Esophagus muscularis mucosa (tissue), 4 donors: ENCODE measurements at regions not wholly inside any gene's neighbourhood (a gene's known extent, or its start where the extent isn't known, plus 50 kb on each side); places are given as distances from the start of the nearest gene placed in this dataset.

Experiments
- DNase-seq: peaks from one replicate; pipeline ENCODE4 v3.0.0-alpha.2; 2017; ENCODE audit errors: extremely low spot score
- H3K27ac ChIP-seq, 4 donors: fragments of 200-600 bp; sonication (generic); replicated peaks in 1 of 4; 1 replicate in 3 of 4; 2 replicates in 1 of 4; pipeline ENCODE4 v1.5.1; 2016 to 2019; ENCODE audit warnings: mild to moderate bottlenecking in 1 of 4
- H3K27me3 ChIP-seq, 4 donors: fragments of 200-600 bp; sonication (generic); one replicate each; pipeline versions ENCODE4 v1.5.1 to v1.6.0; 2016 to 2019
- H3K36me3 ChIP-seq, 4 donors: fragments of 200-600 bp; sonication (generic); one replicate each; pipeline ENCODE4 v1.5.1; 2016 to 2019
- H3K4me1 ChIP-seq, 4 donors: fragments of 200-600 bp; sonication (generic); one replicate each; pipeline ENCODE4 v1.5.1; 2016 to 2019
- H3K4me3 ChIP-seq, 4 donors: fragments of 200-600 bp; sonication (generic); 1 replicate in 2 of 4; 2 replicates in 2 of 4; pipeline ENCODE4 v1.5.1; 2016 to 2019; ENCODE audit warnings: mild to moderate bottlenecking in 4 of 4, moderate library complexity in 1 of 4
- H3K9me3 ChIP-seq, 4 donors: fragments of 200-600 bp; sonication (generic); 1 replicate in 3 of 4; 2 replicates in 1 of 4; pipeline ENCODE4 v1.5.1; 2016 to 2019
- EP300 ChIP-seq: sonication (generic); formaldehyde crosslinking; IDR thresholded peaks from one replicate; pipeline ENCODE4 v1.6.1; 2017; ENCODE audit warnings: antibody characterized with exemption
- POLR2A ChIP-seq: fragments of 450-650 bp; IDR thresholded peaks from one replicate; pipeline ENCODE4 v1.6.1; 2017; ENCODE audit warnings: antibody characterized with exemption, moderate library complexity, mild to moderate bottlenecking, low read depth
- POLR2AphosphoS5 ChIP-seq, 2 donors: sonication (generic); formaldehyde crosslinking; IDR thresholded peaks; one replicate each; pipeline ENCODE4 v1.6.1; 2017; ENCODE audit warnings: antibody characterized with exemption in 2 of 2
- WGBS: methylation state at CpG from one replicate; pipeline ENCODE4 v1.1.5; 2018; 5-methylcytosine and 5-hydroxymethylcytosine counted together
- intact Hi-C: fragments of 100-400 bp; cut with DNase I; formaldehyde crosslinking; loops from one replicate; pipeline ENCODE4 v1.15.1; 2023
- TF ChIP-seq, protein P1 (sequence below), 3 experiments: fragments of 200-600 bp in 2 of 3; fragments of 450-650 bp in 1 of 3; sonication (generic) in 2 of 3; IDR thresholded peaks; one replicate each; pipeline ENCODE4 v1.5.1; 2017 to 2019; ENCODE audit warnings: antibody characterized with exemption in 3 of 3, mild to moderate bottlenecking in 2 of 3, moderate library complexity in 1 of 3

DNA sequence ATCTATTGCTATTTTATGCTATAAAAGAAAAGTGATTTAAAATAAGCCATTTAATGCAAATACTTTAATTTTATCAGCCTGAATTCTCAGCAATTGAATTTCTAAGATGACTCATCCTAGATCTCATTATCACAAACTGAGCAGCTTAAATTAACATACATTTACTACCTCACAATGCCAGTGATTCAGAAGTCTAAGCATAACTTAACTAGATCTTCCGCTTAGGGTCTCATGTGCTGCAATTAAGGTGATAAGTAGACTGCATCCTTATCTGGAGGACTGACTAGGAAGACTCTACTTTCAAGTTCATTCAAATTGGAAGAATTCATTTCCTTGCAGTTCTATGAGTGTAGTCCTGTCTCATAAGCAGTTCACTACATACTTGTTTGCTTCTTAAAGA, 286.6 kb downstream of the COL11A1 start:
- intact Hi-C loops: no loop called here
- H3K4me3 ChIP-seq: no peak overlapping the region

DNA sequence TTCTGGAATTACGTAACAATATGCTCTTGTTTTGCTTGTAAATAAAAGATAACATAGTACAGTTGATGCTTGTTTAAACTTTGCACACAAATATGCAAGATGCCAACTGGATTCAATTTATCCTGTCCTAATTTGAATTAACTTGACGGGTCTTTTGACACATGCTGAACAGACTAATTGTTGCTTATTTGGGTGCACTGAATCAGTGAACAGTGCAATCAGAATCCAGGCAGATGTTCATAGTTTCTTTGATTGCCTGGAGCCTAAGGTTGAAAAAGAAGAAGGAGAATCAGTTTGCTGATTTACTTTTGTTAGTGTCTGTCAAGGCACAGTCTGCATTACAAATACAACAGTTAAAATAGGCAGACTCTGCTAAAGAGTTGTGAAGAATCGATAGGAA, 307.9 kb downstream of the COL11A1 start:
- H3K27ac ChIP-seq: no peak overlapping the region
- DNase-seq: no peak
- no peaks in the 10 kb centered on the region for H3K9me3 ChIP-seq
- 74% methylated on average over 3 of the region's 3 CpGs for WGBS
- no peaks in the 10 kb centered on the region for H3K27me3 ChIP-seq
- H3K4me1 ChIP-seq: peaks cover 0 to 6% (median 0%) of the 10 kb centered on the region in 4 donors
- no peaks in the 10 kb centered on the region for H3K36me3 ChIP-seq
- intact Hi-C loops: no loop called here
- H3K4me3 ChIP-seq: no peak overlapping the region
- TF ChIP-seq POLR2A (no peak), EP300 (no peak), POLR2AphosphoS5 (IDR thresholded peaks at IDR 0.05) (no peak)
- TF ChIP-seq, protein P1, sequence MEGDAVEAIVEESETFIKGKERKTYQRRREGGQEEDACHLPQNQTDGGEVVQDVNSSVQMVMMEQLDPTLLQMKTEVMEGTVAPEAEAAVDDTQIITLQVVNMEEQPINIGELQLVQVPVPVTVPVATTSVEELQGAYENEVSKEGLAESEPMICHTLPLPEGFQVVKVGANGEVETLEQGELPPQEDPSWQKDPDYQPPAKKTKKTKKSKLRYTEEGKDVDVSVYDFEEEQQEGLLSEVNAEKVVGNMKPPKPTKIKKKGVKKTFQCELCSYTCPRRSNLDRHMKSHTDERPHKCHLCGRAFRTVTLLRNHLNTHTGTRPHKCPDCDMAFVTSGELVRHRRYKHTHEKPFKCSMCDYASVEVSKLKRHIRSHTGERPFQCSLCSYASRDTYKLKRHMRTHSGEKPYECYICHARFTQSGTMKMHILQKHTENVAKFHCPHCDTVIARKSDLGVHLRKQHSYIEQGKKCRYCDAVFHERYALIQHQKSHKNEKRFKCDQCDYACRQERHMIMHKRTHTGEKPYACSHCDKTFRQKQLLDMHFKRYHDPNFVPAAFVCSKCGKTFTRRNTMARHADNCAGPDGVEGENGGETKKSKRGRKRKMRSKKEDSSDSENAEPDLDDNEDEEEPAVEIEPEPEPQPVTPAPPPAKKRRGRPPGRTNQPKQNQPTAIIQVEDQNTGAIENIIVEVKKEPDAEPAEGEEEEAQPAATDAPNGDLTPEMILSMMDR (IDR thresholded peaks at IDR 0.05): no peak

More for the DNA sequence above, 286.6 kb downstream of the COL11A1 start:
- no peak for TF ChIP-seq EP300
- TF ChIP-seq POLR2AphosphoS5 (IDR thresholded peaks at IDR 0.05): no peak
- TF ChIP-seq, protein P1 (IDR thresholded peaks at IDR 0.05): no peak
- no peak for TF ChIP-seq POLR2A
- H3K27me3 ChIP-seq: no peaks in the 10 kb centered on the region
- H3K36me3 ChIP-seq: no peaks in the 10 kb centered on the region
- 96% methylated on average over 1 of the region's 1 CpG for WGBS
- no peaks in the 10 kb centered on the region for H3K4me1 ChIP-seq
- DNase-seq: no peak
- no peaks in the 10 kb centered on the region for H3K9me3 ChIP-seq
- H3K27ac ChIP-seq: no peak overlapping the region

DNA sequence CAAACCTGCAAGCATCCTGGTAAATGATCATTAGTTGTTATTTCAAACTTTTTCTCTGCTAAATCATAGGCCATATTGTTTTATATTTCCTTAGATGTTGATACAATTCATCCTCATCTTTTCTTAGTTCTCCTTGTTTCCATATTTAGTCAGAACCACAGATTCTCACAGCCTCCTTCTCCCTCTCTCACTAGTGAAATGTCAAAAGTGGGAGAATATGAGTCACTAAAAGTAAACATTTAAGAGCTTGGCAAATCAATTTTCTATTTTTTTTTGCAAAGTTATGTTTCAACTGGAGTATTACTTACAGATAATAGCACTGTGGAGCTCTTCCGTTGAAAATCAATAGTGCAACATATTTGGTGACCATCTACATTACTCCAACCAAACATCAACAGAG, 308.8 kb downstream of the COL11A1 start:
- Histone ChIP-seq H3K36me3 (no peaks in the 10 kb centered on the region), H3K4me1 (peaks cover 0 to 6% (median 0%) of the 10 kb centered on the region in 4 donors), H3K27me3 (no peaks in the 10 kb centered on the region), H3K27ac (no peak overlapping the region), H3K9me3 (no peaks in the 10 kb centered on the region), H3K4me3 (no peak overlapping the region)
- 57% methylated on average over 1 of the region's 1 CpG for WGBS
- no peak for DNase-seq
- TF ChIP-seq, protein P1 (IDR thresholded peaks at IDR 0.05): no peak
- no peak for TF ChIP-seq POLR2A
- TF ChIP-seq POLR2AphosphoS5 (IDR thresholded peaks at IDR 0.05): no peak
- TF ChIP-seq EP300: no peak
- intact Hi-C loops: no loop called here

DNA sequence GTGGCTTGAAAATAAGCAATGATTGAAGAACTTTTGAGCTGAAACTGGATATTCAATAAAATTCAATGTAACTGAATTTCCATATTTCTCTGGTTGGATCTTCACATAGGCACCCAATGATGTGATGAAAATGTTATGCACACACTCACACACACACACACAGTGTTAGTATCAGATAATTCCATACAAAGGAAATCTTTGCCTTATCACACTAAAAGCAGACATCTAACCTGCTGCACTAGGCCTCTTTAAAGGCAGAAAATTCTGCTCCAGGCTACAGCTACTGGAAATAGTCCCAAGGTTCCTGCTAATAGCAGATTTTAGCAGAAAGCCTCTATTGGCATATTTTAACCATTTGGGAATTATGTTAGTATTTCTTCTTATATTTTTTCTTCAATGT, 309.6 kb downstream of the COL11A1 start:
- DNase-seq: no peak
- Histone ChIP-seq H3K9me3 (no peaks in the 10 kb centered on the region), H3K4me1 (peaks cover 0 to 6% (median 0%) of the 10 kb centered on the region in 4 donors), H3K4me3 (no peak overlapping the region), H3K36me3 (no peaks in the 10 kb centered on the region), H3K27me3 (no peaks in the 10 kb centered on the region), H3K27ac (no peak overlapping the region)
- TF ChIP-seq POLR2A: no peak
- TF ChIP-seq, protein P1 (IDR thresholded peaks at IDR 0.05): no peak
- TF ChIP-seq POLR2AphosphoS5 (IDR thresholded peaks at IDR 0.05): no peak
- TF ChIP-seq EP300: no peak
- intact Hi-C loops: no loop called here

DNA sequence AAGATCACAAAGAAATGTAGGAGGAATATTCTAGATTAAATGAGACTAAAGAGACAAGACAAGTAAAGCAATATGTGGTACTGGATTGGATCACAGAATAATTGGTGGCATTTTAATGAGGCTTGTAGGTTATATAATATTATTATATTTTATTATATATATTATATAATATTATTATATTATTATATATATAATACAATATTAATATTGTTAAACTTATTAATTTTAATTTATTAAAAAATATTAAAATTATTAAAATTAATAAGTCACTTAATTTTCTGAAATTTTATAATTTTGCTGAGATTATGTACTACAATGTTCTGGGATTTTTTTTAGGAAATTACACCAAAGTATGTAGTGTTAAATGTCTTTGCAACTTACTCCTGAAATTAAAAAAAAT, 311.9 kb downstream of the COL11A1 start:
- TF ChIP-seq POLR2A (no peak), POLR2AphosphoS5 (IDR thresholded peaks at IDR 0.05) (no peak), EP300 (no peak)
- TF ChIP-seq, protein P1 (IDR thresholded peaks at IDR 0.05): no peak
- intact Hi-C loops: no loop called here
- H3K9me3 ChIP-seq: no peaks in the 10 kb centered on the region
- no peak overlapping the region for H3K27ac ChIP-seq
- DNase-seq: no peak
- no peaks in the 10 kb centered on the region for H3K27me3 ChIP-seq
- H3K36me3 ChIP-seq: no peaks in the 10 kb centered on the region
- H3K4me3 ChIP-seq: no peak overlapping the region
- peaks cover 0 to 6% (median 0%) of the 10 kb centered on the region in 4 donors for H3K4me1 ChIP-seq
